Lower leg skin (tissue), 3 donors: ENCODE measurements at regions not wholly inside any gene's neighbourhood (a gene's known extent, or its start where the extent isn't known, plus 50 kb on each side); places are given as distances from the start of the nearest gene placed in this dataset.

Experiments used
- CTCF ChIP-seq, 3 donors: fragments of 450-650 bp; IDR thresholded peaks; one replicate each; pipeline ENCODE4 v1.5.1; 2016; ENCODE audit warnings: antibody characterized with exemption in 3 of 3, mild to moderate bottlenecking in 3 of 3, moderate library complexity in 2 of 3
- POLR2A ChIP-seq, 2 donors: fragments of 450-650 bp; IDR thresholded peaks; one replicate each; pipeline ENCODE4 v1.6.1; 2016 to 2017; ENCODE audit warnings: antibody characterized with exemption in 2 of 2, mild to moderate bottlenecking in 1 of 2, moderate library complexity in 1 of 2

GRCh38 chr2:111221701-111222100, 101.0 kb downstream of the BCL2L11 start:
- TF ChIP-seq CTCF (IDR thresholded peaks at IDR 0.05) (no peak), POLR2A (IDR thresholded peaks at IDR 0.05) (no peak)
